Loucy (cell line): ENCODE measurements at regions not wholly inside any gene's neighbourhood (a gene's known extent, or its start where the extent isn't known, plus 50 kb on each side); places are given as distances from the start of the nearest gene placed in this dataset.

Source experiments
- CTCF ChIP-seq: fragments of 200-600 bp; sonication (generic); conservative IDR thresholded peaks from 2 replicates; pipeline ENCODE4 v1.5.1; 2014; ENCODE audit warnings: mild to moderate bottlenecking, antibody characterized with exemption, low read length
- EZH2phosphoT487 ChIP-seq: fragments of 200-600 bp; IDR thresholded peaks from 2 replicates; pipeline ENCODE4 v1.6.1; 2018; ENCODE audit warnings: antibody characterized with exemption, mild to moderate bottlenecking, moderate library complexity, borderline replicate concordance

DNA sequence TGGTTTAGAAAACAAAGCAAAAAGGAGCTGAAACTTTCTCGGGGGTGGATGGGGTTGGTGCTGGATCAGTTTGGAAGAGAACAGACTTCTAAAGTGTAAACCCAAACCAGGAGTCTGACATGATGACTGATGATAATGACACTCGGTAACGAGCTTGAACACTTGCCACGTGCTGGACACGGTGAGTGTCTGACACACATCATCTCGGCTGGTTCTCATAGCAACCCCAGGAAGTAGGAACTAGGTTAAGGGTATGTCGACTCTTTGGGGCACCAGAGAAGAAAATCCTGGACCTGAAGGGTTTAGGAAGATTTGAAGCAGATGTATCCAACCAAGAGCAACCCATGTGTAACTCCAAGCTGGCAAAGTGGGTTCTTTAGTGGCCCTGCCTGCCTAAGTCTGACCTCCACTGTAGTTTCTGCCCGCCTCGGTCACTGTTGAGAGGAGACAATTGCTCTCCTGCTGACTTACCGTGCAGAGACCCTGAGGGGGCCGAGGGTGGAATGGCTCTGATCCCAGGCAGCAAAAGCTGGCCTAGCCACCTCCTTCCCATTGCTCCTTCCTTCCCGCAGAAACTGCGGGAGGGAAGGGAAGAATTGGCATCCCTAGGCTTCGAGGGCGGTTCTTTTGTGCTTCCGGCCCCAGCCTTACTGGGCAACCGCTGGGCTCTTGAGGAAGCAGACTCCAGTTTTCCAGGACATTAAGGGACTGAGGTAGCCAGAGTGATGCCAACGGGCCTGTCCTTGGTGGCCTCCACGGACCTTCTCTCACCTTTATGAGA lies 156.0 kb downstream of the TOMM20 start:
- no peak for TF ChIP-seq CTCF
- TF ChIP-seq EZH2phosphoT487 = no peak
